ENCODE measurements at regions not wholly inside any gene's neighbourhood (a gene's known extent, or its start where the extent isn't known, plus 50 kb on each side); places are given as distances from the start of the nearest gene placed in this dataset.

DNA sequence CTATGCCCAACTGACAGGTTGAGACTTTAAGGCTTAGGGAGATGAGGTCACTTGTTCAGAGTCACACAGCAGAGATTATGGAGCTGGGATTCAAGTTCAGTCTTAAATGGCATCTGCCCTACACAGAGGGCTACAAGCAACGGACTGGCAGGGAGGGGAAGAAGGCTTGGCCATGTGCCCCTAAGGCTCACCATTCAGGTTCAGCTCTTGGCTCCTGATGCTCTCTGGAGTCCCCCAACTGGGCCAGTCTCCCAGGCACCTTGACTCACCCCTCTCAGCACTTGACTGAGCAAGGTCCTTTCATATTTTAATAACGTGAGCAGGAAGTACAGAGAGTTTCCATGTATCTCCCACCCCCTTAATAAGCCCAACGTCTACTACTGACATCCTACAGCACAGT is 71.4 kb upstream of the MAFB start:
- TF ChIP-seq SPI1 (IDR thresholded peaks at IDR 0.05; ENCODE audit: low read depth, low read length) (no peak), TAF1 (IDR thresholded peaks at IDR 0.05; ENCODE audit: low read depth, low read length) (no peak), POLR2A (IDR thresholded peaks at IDR 0.05; ENCODE audit: low read depth, low read length) (no peak), POLR2AphosphoS5 (IDR thresholded peaks at IDR 0.05; ENCODE audit: low read depth, low read length) (no peak), PAX5 (IDR thresholded peaks at IDR 0.05; ENCODE audit: insufficient read depth, low read length, severe bottlenecking) (no peak), POU2F2 (IDR thresholded peaks at IDR 0.05; ENCODE audit: low read depth, low read length) (no peak)
